Neutrophil (primary cell): ENCODE measurements at regions not wholly inside any gene's neighbourhood (a gene's known extent, or its start where the extent isn't known, plus 50 kb on each side); places are given as distances from the start of the nearest gene placed in this dataset.

Experiments used
- H3K27ac ChIP-seq: fragments of 200-600 bp; sonication (generic); 2 replicates; pipeline ENCODE4 v1.5.1; 2016; ENCODE audit warnings: mild to moderate bottlenecking, moderate library complexity
- H3K27me3 ChIP-seq: fragments of 200-600 bp; sonication (generic); 2 replicates; pipeline ENCODE4 v1.6.0; 2016; ENCODE audit warnings: mild to moderate bottlenecking
- H3K36me3 ChIP-seq: fragments of 200-600 bp; sonication (generic); 2 replicates; pipeline ENCODE4 v1.5.1; 2017
- H3K4me1 ChIP-seq, 2 experiments: fragments of 200-600 bp in 1 of 2; sonication (generic) in 1 of 2; 1 replicate in 1 of 2; 2 replicates in 1 of 2; pipeline versions ENCODE4 v1.5.1 to v1.6.1; 2013 to 2016; ENCODE audit warnings: low read depth in 1 of 2, low read length in 1 of 2, mild to moderate bottlenecking in 1 of 2, moderate library complexity in 1 of 2; ENCODE audit not compliant: control insufficient read depth in 1 of 2, insufficient read depth in 1 of 2
- H3K4me3 ChIP-seq, 2 experiments: fragments of 200-600 bp in 1 of 2; sonication (generic) in 1 of 2; 1 replicate in 1 of 2; 2 replicates in 1 of 2; pipeline ENCODE4 v1.5.1; 2013 to 2016; ENCODE audit warnings: low read depth in 1 of 2, low read length in 1 of 2, mild to moderate bottlenecking in 1 of 2, moderate library complexity in 1 of 2
- H3K9me3 ChIP-seq: fragments of 200-600 bp; sonication (generic); 2 replicates; pipeline ENCODE4 v1.5.1; 2016
- CTCF ChIP-seq: fragments of 200-600 bp; sonication (generic); IDR thresholded peaks from 2 replicates; pipeline ENCODE4 v1.5.1; 2016; ENCODE audit warnings: antibody characterized with exemption

DNA sequence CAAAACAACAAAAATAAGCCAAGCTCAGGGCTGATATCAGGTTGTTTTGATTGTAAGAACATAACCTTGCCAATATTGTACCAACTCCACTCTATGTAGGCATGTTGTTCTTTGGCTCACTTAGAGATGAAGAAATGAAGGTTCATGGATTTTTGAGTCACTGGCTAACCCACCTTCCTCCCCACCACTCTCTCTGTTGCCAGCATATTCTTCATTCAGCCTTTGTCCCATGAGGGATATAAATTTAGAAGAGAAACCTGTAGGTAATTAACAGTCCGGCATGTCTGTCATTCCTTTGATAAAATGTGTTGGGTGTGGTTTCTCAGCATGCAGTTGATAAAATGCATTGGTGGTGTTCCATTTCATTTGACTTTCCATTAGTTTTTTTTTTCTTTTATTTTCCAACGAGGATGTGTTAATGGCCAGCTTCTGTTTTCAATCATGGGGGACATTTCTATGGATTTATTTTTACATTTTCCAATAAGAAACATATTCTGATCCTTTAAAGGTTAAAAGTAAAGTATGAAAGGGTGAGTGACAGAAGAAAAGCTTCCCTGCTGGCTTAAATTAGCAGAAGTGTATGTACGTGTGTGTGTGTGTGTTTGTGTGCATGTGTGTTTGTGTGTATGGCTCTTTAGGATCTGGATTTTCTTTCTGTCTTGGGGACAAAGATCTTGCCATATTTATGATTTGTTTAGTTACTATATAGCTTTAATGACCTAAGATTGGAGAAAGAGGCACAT lies 166.2 kb upstream of the KCNJ16 start:
- no peak overlapping the region for H3K27ac ChIP-seq
- H3K4me3 ChIP-seq: no peak overlapping the region
- TF ChIP-seq CTCF: no peak
- no peaks in the 10 kb centered on the region for H3K36me3 ChIP-seq
- no peaks in the 10 kb centered on the region for H3K9me3 ChIP-seq
- H3K4me1 ChIP-seq: no peaks in the 10 kb centered on the region
- H3K27me3 ChIP-seq: no peaks in the 10 kb centered on the region

- Histone ChIP-seq H3K4me3 (no peak overlapping the region), H3K27me3 (no peaks in the 10 kb centered on the region), H3K27ac (no peak overlapping the region), H3K4me1 (no peaks in the 10 kb centered on the region), H3K9me3 (no peaks in the 10 kb centered on the region), H3K36me3 (no peaks in the 10 kb centered on the region)
- no peak for TF ChIP-seq CTCF
Measured at GRCh38 chr17:69909389-69909788, 165.6 kb upstream of the KCNJ16 start.

DNA sequence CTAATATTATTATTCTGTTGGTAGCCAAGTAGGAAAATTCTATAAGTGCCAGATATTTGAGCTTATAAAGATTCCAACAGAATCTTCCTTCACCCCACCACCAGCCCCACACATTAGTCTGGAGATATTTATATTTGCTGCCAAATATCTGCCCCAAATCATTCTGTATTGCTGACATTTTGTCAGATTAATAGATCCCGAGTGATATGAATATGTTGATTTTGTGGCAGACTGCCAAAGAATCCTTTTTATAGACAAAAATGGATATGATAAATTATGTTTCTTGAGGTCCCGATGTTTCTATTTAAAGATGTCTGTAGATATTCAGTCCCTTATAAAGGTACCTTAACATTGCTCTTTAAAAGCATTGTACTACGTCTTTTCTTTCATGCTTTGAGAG lies 162.2 kb upstream of the KCNJ16 start:
- no peaks in the 10 kb centered on the region for H3K36me3 ChIP-seq

DNA sequence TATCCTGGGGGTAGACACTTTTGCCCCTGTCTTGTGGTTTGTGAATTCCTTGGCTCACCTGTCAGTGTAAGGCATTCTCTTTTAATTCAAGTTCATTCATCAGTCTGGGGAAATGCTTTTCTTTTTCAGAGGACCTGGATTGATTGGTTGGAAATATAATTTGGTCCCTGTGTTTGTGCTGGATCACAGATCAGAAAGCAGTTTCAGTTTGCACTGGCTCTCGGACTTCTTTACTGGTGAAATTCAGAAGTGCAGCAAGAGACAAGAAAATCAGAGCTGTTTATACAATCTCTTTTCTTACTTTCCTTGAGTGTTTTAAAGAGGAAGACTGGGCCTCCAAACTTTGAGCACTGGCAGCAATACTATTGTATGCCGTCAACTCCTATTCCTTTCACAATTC lies 161.8 kb upstream of the KCNJ16 start:
- Histone ChIP-seq H3K4me3 (no peak overlapping the region), H3K36me3 (no peaks in the 10 kb centered on the region), H3K9me3 (no peaks in the 10 kb centered on the region), H3K27ac (no peak overlapping the region), H3K27me3 (no peaks in the 10 kb centered on the region), H3K4me1 (no peaks in the 10 kb centered on the region)
- no peak for TF ChIP-seq CTCF

More for the DNA sequence above, 162.2 kb upstream of the KCNJ16 start:
- Histone ChIP-seq H3K27ac (no peak overlapping the region), H3K9me3 (no peaks in the 10 kb centered on the region), H3K4me1 (no peaks in the 10 kb centered on the region), H3K27me3 (no peaks in the 10 kb centered on the region), H3K4me3 (no peak overlapping the region)
- no peak for TF ChIP-seq CTCF

DNA sequence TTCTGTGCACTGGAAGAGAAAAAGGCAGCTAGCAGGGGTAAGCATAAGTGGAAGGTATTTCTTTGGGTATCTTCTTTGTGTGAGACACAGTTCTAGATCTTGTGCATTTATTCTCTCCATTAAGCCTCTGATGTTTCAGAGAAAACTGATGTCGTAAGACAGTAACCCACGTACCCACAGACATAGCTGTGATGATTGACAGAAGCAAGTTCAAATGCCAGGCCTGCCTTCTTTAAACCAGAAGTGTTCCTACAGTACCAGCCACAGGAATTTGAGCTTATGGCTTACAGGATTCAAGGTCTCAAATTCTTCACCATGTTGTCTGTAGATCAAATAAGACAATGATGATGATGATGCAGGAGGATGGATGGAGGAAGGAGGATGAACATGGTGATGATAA lies 161.4 kb upstream of the KCNJ16 start:
- Histone ChIP-seq H3K9me3 (no peaks in the 10 kb centered on the region), H3K27ac (no peak overlapping the region), H3K36me3 (no peaks in the 10 kb centered on the region), H3K4me3 (no peak overlapping the region), H3K27me3 (no peaks in the 10 kb centered on the region), H3K4me1 (no peaks in the 10 kb centered on the region)
- TF ChIP-seq CTCF: no peak
